ENCODE measurements at regions not wholly inside any gene's neighbourhood (a gene's known extent, or its start where the extent isn't known, plus 50 kb on each side); places are given as distances from the start of the nearest gene placed in this dataset.

- TF ChIP-seq CTCF (IDR thresholded peaks at IDR 0.05) = no peak
- Histone ChIP-seq H3K27me3 (no peaks in the 10 kb centered on the region), H3K4me1 (peaks cover 0 to 11% of the 10 kb centered on the region in 2 donors), H3K36me3 (no peaks in the 10 kb centered on the region), H3K4me3 (no peak overlapping the region), H3K27ac (no peak overlapping the region), H3K9me3 (no peaks in the 10 kb centered on the region)
- no peak for DNase-seq (ENCODE audit: low spot score)
Measured at GRCh38 chr6:140915551-140915950, 1217.2 kb upstream of the GJE1 start.

- H3K4me3 ChIP-seq = no peak overlapping the region
- no peak for TF ChIP-seq CTCF (IDR thresholded peaks at IDR 0.05)
Measured at GRCh38 chr6:140915103-140915502, 1217.6 kb upstream of the GJE1 start.

GRCh38 chr6:140912686-140913085, 1220.0 kb upstream of the GJE1 start:
- DNase-seq (ENCODE audit: low spot score) = no peak
- no peak for TF ChIP-seq CTCF (IDR thresholded peaks at IDR 0.05)

More at GRCh38 chr6:140915103-140915502, 1217.6 kb upstream of the GJE1 start:
- Histone ChIP-seq H3K36me3 (no peaks in the 10 kb centered on the region), H3K9me3 (no peaks in the 10 kb centered on the region), H3K4me1 (peaks cover 0 to 11% of the 10 kb centered on the region in 2 donors), H3K27ac (no peak overlapping the region), H3K27me3 (no peaks in the 10 kb centered on the region)
- DNase-seq (ENCODE audit: low spot score) = no peak

GRCh38 chr6:140909625-140910024, 1223.1 kb upstream of the GJE1 start:
- H3K36me3 ChIP-seq = no peaks in the 10 kb centered on the region
- DNase-seq (ENCODE audit: low spot score) = no peak
- H3K4me3 ChIP-seq = no peak overlapping the region
- H3K27ac ChIP-seq = no peak overlapping the region
- H3K27me3 ChIP-seq = no peaks in the 10 kb centered on the region
- no peak for TF ChIP-seq CTCF (IDR thresholded peaks at IDR 0.05)
- H3K9me3 ChIP-seq = no peaks in the 10 kb centered on the region
- H3K4me1 ChIP-seq = no peaks in the 10 kb centered on the region

More at GRCh38 chr6:140912686-140913085, 1220.0 kb upstream of the GJE1 start:
- H3K36me3 ChIP-seq = no peaks in the 10 kb centered on the region
- H3K9me3 ChIP-seq = no peaks in the 10 kb centered on the region
- H3K4me1 ChIP-seq = peaks cover 0 to 11% of the 10 kb centered on the region in 2 donors
- no peak overlapping the region for H3K4me3 ChIP-seq
- H3K27me3 ChIP-seq = no peaks in the 10 kb centered on the region
- H3K27ac ChIP-seq = no peak overlapping the region

GRCh38 chr6:140909156-140909555, 1223.6 kb upstream of the GJE1 start:
- TF ChIP-seq CTCF (IDR thresholded peaks at IDR 0.05) = no peak
- Histone ChIP-seq H3K27ac (no peak overlapping the region), H3K4me1 (no peaks in the 10 kb centered on the region), H3K36me3 (no peaks in the 10 kb centered on the region), H3K4me3 (no peak overlapping the region), H3K9me3 (no peaks in the 10 kb centered on the region), H3K27me3 (no peaks in the 10 kb centered on the region)
- DNase-seq (ENCODE audit: low spot score) = no peak

GRCh38 chr6:140908505-140908904, 1224.2 kb upstream of the GJE1 start:
- H3K27ac ChIP-seq = no peak overlapping the region
- no peaks in the 10 kb centered on the region for H3K36me3 ChIP-seq
- H3K4me3 ChIP-seq = no peak overlapping the region
- DNase-seq (ENCODE audit: low spot score) = no peak
- TF ChIP-seq CTCF (IDR thresholded peaks at IDR 0.05) = no peak
- no peaks in the 10 kb centered on the region for H3K9me3 ChIP-seq
- no peaks in the 10 kb centered on the region for H3K27me3 ChIP-seq
- H3K4me1 ChIP-seq = no peaks in the 10 kb centered on the region

Data from right atrium auricular region (tissue), 2 donors.